ENCODE measurements at regions not wholly inside any gene's neighbourhood (a gene's known extent, or its start where the extent isn't known, plus 50 kb on each side); places are given as distances from the start of the nearest gene placed in this dataset.
A peak's percentile ranks its signal among the peaks of the same experiment; 100 is the strongest.

DNA sequence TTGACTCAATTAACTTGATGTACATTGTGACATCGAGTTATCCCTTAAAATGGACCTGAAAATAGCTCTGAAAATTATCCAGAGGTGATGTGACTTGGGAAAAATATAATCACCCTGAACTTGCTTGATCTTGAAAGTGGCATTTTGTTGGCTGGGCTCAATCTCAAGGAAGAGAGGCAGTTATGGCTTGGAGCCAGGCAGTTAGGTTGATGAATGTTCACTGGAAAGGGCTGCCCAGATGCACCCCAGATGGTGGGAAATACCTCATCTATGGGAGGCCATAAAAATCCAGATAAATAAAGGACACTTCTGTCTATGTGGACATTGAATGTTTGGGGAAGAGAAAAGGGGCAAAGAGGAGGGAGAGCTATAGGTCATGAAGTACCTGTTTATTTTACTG lies 55.7 kb upstream of the OR5AN1 start:
- no CpG with 5 or more reads among the region's 1 CpG for WGBS (ENCODE audit: insufficient coverage, low lambda C conversion rate)
- H3K27me3 ChIP-seq (ENCODE audit: control insufficient read depth, insufficient read depth, low read length) = no peaks in the 10 kb centered on the region
- peaks cover 3% of the 10 kb centered on the region for H3K9me3 ChIP-seq (ENCODE audit: control insufficient read depth, low read depth, low read length)
- H3K4me1 ChIP-seq (ENCODE audit: control insufficient read depth, insufficient read depth, low read length) = no peaks in the 10 kb centered on the region
- no peak overlapping the region for H3K4me3 ChIP-seq (ENCODE audit: low read length)
- H3K36me3 ChIP-seq (ENCODE audit: control insufficient read depth, insufficient read depth, low read length) = no peaks in the 10 kb centered on the region
- no peak overlapping the region for H3K27ac ChIP-seq (ENCODE audit: low read length)
- DNase-seq = no peak

GRCh38 chr11:59295435-59295834 lies 63.3 kb upstream of the OR5AN1 start:
- Histone ChIP-seq H3K36me3 (ENCODE audit: control insufficient read depth, insufficient read depth, low read length) (no peaks in the 10 kb centered on the region), H3K27ac (ENCODE audit: low read length) (no peak overlapping the region), H3K27me3 (ENCODE audit: control insufficient read depth, insufficient read depth, low read length) (no peaks in the 10 kb centered on the region), H3K9me3 (ENCODE audit: control insufficient read depth, low read depth, low read length) (peaks cover 3% of the 10 kb centered on the region), H3K4me1 (ENCODE audit: control insufficient read depth, insufficient read depth, low read length) (no peaks in the 10 kb centered on the region), H3K4me3 (ENCODE audit: low read length) (no peak overlapping the region)
- DNase-seq = no peak

GRCh38 chr11:59292611-59293010 lies 66.1 kb upstream of the OR5AN1 start:
- H3K4me1 ChIP-seq (ENCODE audit: control insufficient read depth, insufficient read depth, low read length) = no peaks in the 10 kb centered on the region
- H3K9me3 ChIP-seq (ENCODE audit: control insufficient read depth, low read depth, low read length) = no peaks in the 10 kb centered on the region
- no peak for DNase-seq
- H3K36me3 ChIP-seq (ENCODE audit: control insufficient read depth, insufficient read depth, low read length) = no peaks in the 10 kb centered on the region
- H3K4me3 ChIP-seq (ENCODE audit: low read length) = no peak overlapping the region
- H3K27ac ChIP-seq (ENCODE audit: low read length) = no peak overlapping the region
- WGBS (ENCODE audit: insufficient coverage, low lambda C conversion rate) = no CpG with 5 or more reads among the region's 3 CpGs
- H3K27me3 ChIP-seq (ENCODE audit: control insufficient read depth, insufficient read depth, low read length) = no peaks in the 10 kb centered on the region

DNA sequence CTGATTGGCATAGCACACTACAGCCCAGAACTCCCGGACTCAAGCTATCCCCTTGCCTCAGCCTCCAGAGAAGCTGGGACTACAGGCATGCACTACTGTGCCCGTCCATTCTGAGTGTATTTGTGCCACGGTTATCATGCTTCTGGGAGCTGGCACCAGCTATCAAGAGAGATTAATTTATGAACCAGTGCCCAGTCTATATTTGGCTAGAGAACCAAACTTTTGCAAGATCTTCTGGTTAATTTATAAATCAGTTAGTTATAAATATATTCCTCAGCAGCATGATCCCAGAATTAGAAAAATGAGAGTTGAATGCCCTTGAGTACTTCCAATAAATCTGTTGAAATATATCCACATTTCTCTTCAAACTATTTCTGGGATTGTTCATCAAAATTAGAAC lies 67.5 kb upstream of the OR5AN1 start:
- no peak for DNase-seq
- H3K36me3 ChIP-seq (ENCODE audit: control insufficient read depth, insufficient read depth, low read length) = no peaks in the 10 kb centered on the region
- no peaks in the 10 kb centered on the region for H3K4me1 ChIP-seq (ENCODE audit: control insufficient read depth, insufficient read depth, low read length)
- no peaks in the 10 kb centered on the region for H3K27me3 ChIP-seq (ENCODE audit: control insufficient read depth, insufficient read depth, low read length)
- no peaks in the 10 kb centered on the region for H3K9me3 ChIP-seq (ENCODE audit: control insufficient read depth, low read depth, low read length)
- H3K4me3 ChIP-seq (ENCODE audit: low read length) = no peak overlapping the region
- no peak overlapping the region for H3K27ac ChIP-seq (ENCODE audit: low read length)
- no CpG with 5 or more reads among the region's 3 CpGs for WGBS (ENCODE audit: insufficient coverage, low lambda C conversion rate)

DNA sequence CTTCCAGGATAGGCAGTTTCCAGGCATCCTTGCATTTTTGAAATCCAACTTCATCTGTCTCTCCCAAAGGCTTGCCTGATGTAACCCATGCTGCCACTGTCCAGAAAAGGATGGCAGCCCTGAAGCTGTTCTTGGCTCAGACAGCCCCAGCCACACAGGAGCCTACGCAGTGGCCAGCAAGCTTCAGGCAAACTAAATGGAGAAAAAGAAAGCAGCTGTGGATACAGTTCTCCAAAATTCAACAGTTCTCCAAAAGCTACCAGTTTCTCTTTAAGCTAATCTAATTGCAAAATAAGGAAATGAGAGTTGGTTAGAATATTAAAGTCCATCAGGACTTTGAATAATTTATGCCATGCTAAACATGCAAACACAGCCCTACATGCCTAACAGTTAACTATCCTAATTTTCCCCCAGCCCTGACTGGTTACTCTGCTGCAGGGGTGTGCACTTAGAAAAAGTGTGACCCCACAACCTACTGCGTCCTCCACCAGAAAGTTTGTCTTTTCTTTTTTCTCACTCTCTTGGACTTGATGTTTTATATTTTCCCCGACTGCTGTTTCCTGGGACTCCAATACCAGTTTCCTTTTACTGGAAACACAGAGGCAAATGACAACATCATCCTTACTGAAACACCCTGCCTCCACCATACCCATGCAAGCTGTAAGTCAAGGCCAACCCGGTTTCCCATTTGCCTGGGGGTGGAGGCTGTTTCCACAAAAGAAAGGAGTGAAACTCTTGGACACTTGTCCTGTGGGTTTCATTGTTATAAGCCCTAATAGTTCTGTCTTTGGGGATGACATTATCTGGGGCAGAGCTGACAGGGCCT lies 69.1 kb upstream of the OR5AN1 start:
- no peak for DNase-seq
- Histone ChIP-seq H3K27ac (ENCODE audit: low read length) (no peak overlapping the region), H3K9me3 (ENCODE audit: control insufficient read depth, low read depth, low read length) (no peaks in the 10 kb centered on the region), H3K4me3 (ENCODE audit: low read length) (no peak overlapping the region), H3K27me3 (ENCODE audit: control insufficient read depth, insufficient read depth, low read length) (no peaks in the 10 kb centered on the region), H3K4me1 (ENCODE audit: control insufficient read depth, insufficient read depth, low read length) (no peaks in the 10 kb centered on the region), H3K36me3 (ENCODE audit: control insufficient read depth, insufficient read depth, low read length) (no peaks in the 10 kb centered on the region)
- WGBS (ENCODE audit: insufficient coverage, low lambda C conversion rate) = 92% methylated on average over 2 of the region's 4 CpGs

DNA sequence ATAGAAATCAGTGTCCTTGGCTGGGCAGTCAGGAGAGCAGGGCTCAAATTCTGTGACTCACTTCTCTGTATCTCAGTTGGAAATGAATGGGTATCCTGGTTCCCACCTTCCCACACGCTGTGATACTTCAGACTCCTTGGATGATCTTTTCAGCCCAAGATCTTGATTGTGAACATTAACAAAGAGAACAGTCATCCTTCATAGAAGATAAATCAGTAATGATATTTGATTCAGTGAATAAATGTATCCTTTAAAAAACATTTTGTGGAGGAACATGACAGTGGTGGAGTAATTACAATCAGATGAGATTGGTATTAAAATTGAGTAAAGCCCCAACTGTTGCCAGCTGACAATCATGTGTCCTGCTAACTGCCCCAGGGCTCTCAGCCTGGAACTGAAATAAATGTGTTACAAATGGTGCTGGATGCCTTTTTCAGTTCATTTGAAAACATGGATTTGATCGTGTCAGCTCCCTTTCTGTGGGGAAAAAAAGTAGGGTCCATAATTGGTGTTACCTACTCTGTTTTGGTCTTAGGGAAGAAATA lies 72.9 kb upstream of the OR5AN1 start:
- H3K27me3 ChIP-seq (ENCODE audit: control insufficient read depth, insufficient read depth, low read length) = no peaks in the 10 kb centered on the region
- no peaks in the 10 kb centered on the region for H3K9me3 ChIP-seq (ENCODE audit: control insufficient read depth, low read depth, low read length)
- no peak for DNase-seq
- H3K4me1 ChIP-seq (ENCODE audit: control insufficient read depth, insufficient read depth, low read length) = no peaks in the 10 kb centered on the region
- H3K36me3 ChIP-seq (ENCODE audit: control insufficient read depth, insufficient read depth, low read length) = no peaks in the 10 kb centered on the region
- no peak overlapping the region for H3K27ac ChIP-seq (ENCODE audit: low read length)
- no peak overlapping the region for H3K4me3 ChIP-seq (ENCODE audit: low read length)
- no CpG with 5 or more reads among the region's 2 CpGs for WGBS (ENCODE audit: insufficient coverage, low lambda C conversion rate)

DNA sequence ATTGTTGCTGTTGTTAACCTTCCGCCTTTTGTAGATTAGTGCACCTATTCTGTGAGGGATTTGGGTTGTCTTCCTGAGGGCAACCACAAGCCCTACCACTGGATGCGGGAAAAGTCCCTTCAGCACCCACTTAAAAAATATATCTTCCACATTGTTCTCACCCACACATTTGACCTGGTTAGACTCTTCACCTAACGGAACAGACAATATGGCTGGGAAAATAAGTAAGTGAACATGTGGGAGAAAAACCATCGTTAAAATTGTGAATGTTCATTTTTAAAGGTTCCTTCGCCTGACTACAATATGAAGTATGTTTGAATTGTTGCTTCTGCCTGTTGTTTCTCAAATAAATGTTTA lies 72.0 kb upstream of the MPEG1 start:
- H3K4me3 ChIP-seq (ENCODE audit: low read length) = no peak overlapping the region
- no peaks in the 10 kb centered on the region for H3K9me3 ChIP-seq (ENCODE audit: control insufficient read depth, low read depth, low read length)
- no peak for DNase-seq
- H3K27ac ChIP-seq (ENCODE audit: low read length) = no peak overlapping the region
- H3K27me3 ChIP-seq (ENCODE audit: control insufficient read depth, insufficient read depth, low read length) = no peaks in the 10 kb centered on the region
- no peaks in the 10 kb centered on the region for H3K36me3 ChIP-seq (ENCODE audit: control insufficient read depth, insufficient read depth, low read length)
- no peaks in the 10 kb centered on the region for H3K4me1 ChIP-seq (ENCODE audit: control insufficient read depth, insufficient read depth, low read length)
- WGBS (ENCODE audit: insufficient coverage, low lambda C conversion rate) = 80% methylated on average over 1 of the region's 5 CpGs

GRCh38 chr11:59283825-59284772 lies 71.4 kb upstream of the MPEG1 start:
- H3K27me3 ChIP-seq (ENCODE audit: control insufficient read depth, insufficient read depth, low read length) = no peaks in the 10 kb centered on the region
- peak; percentile 38 to 45 for DNase-seq
- no peak overlapping the region for H3K4me3 ChIP-seq (ENCODE audit: low read length)
- no peak overlapping the region for H3K27ac ChIP-seq (ENCODE audit: low read length)
- H3K9me3 ChIP-seq (ENCODE audit: control insufficient read depth, low read depth, low read length) = no peaks in the 10 kb centered on the region
- no peaks in the 10 kb centered on the region for H3K4me1 ChIP-seq (ENCODE audit: control insufficient read depth, insufficient read depth, low read length)
- H3K36me3 ChIP-seq (ENCODE audit: control insufficient read depth, insufficient read depth, low read length) = no peaks in the 10 kb centered on the region
- no CpG with 5 or more reads among the region's 14 CpGs for WGBS (ENCODE audit: insufficient coverage, low lambda C conversion rate)

- no peaks in the 10 kb centered on the region for H3K4me1 ChIP-seq (ENCODE audit: control insufficient read depth, insufficient read depth, low read length)
- H3K4me3 ChIP-seq (ENCODE audit: low read length) = no peak overlapping the region
- no CpG with 5 or more reads among the region's 4 CpGs for WGBS (ENCODE audit: insufficient coverage, low lambda C conversion rate)
- H3K27ac ChIP-seq (ENCODE audit: low read length) = no peak overlapping the region
- no peaks in the 10 kb centered on the region for H3K27me3 ChIP-seq (ENCODE audit: control insufficient read depth, insufficient read depth, low read length)
- DNase-seq = no peak
- no peaks in the 10 kb centered on the region for H3K36me3 ChIP-seq (ENCODE audit: control insufficient read depth, insufficient read depth, low read length)
- no peaks in the 10 kb centered on the region for H3K9me3 ChIP-seq (ENCODE audit: control insufficient read depth, low read depth, low read length)
These were observed 70.6 kb upstream of the MPEG1 start for GRCh38 chr11:59283311-59283710.

DNA sequence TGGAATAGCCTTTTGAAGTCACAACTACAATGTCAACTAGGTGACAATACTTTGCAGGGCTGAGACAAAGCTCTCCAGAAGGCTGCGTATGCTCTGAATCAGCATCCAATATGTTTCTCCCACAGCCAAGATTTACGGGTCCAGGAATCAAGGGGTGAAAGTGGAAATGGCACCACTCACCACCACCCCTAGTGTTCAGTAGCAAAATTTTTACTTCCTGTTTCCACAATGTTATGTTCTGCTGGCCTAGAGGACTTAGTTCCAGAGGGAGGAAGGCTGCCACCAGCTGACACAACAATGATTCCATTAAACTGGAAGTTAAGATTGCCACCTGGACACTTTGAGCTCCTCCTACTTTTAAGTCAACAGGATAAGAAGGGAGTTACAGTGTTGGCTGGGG lies 68.5 kb upstream of the MPEG1 start:
- DNase-seq = no peak
- no CpG with 5 or more reads among the region's 2 CpGs for WGBS (ENCODE audit: insufficient coverage, low lambda C conversion rate)
- no peaks in the 10 kb centered on the region for H3K4me1 ChIP-seq (ENCODE audit: control insufficient read depth, insufficient read depth, low read length)
- no peak overlapping the region for H3K27ac ChIP-seq (ENCODE audit: low read length)
- no peak overlapping the region for H3K4me3 ChIP-seq (ENCODE audit: low read length)
- H3K9me3 ChIP-seq (ENCODE audit: control insufficient read depth, low read depth, low read length) = no peaks in the 10 kb centered on the region
- no peaks in the 10 kb centered on the region for H3K36me3 ChIP-seq (ENCODE audit: control insufficient read depth, insufficient read depth, low read length)
- no peaks in the 10 kb centered on the region for H3K27me3 ChIP-seq (ENCODE audit: control insufficient read depth, insufficient read depth, low read length)
